IMR-90 (cell line): ENCODE measurements at regions not wholly inside any gene's neighbourhood (a gene's known extent, or its start where the extent isn't known, plus 50 kb on each side); places are given as distances from the start of the nearest gene placed in this dataset.

Experiments used
- BHLHE40 ChIP-seq: fragments of 150-350 bp; IDR thresholded peaks from 2 replicates; pipeline ENCODE4 v1.6.1; 2016; ENCODE audit warnings: mild to moderate bottlenecking, low read depth, low read length
- CEBPB ChIP-seq: IDR thresholded peaks from 2 replicates; pipeline ENCODE4 v1.6.1; 2012; ENCODE audit warnings: low read depth, low read length, improper control_type of control experiment
- CHD1 ChIP-seq: IDR thresholded peaks from 2 replicates; pipeline ENCODE4 v1.6.1; 2012; ENCODE audit warnings: low read depth, low read length, improper control_type of control experiment
- FOS ChIP-seq: fragments of 150-350 bp; IDR thresholded peaks from 2 replicates; pipeline ENCODE4 v1.6.1; 2016; ENCODE audit warnings: low read depth, low read length
- MAFK ChIP-seq: IDR thresholded peaks from 2 replicates; pipeline ENCODE4 v1.6.1; 2012; ENCODE audit warnings: low read depth, low read length, improper control_type of control experiment
- MAZ ChIP-seq: IDR thresholded peaks from 2 replicates; pipeline ENCODE4 v1.6.1; 2012; ENCODE audit warnings: low read depth, mild to moderate bottlenecking, low read length, improper control_type of control experiment, moderate library complexity, borderline replicate concordance
- MXI1 ChIP-seq: IDR thresholded peaks from 2 replicates; pipeline ENCODE4 v1.6.1; 2012; ENCODE audit warnings: low read depth, mild to moderate bottlenecking, low read length, moderate library complexity, borderline replicate concordance
- POLR2A ChIP-seq: IDR thresholded peaks from 2 replicates; pipeline ENCODE4 v1.6.1; 2012; ENCODE audit warnings: mild to moderate bottlenecking, low read depth, low read length
- RAD21 ChIP-seq: IDR thresholded peaks from 2 replicates; pipeline ENCODE4 v1.6.1; 2012; ENCODE audit warnings: low read length, improper control_type of control experiment
- RFX5 ChIP-seq: IDR thresholded peaks from 2 replicates; pipeline ENCODE4 v1.8.0; 2012; ENCODE audit warnings: low read depth, mild to moderate bottlenecking, low read length, moderate library complexity
- SMC3 ChIP-seq: fragments of 150-350 bp; IDR thresholded peaks from 2 replicates; pipeline ENCODE4 v1.6.1; 2016; ENCODE audit warnings: low read depth, mild to moderate bottlenecking, antibody characterized with exemption, low read length, moderate library complexity
- TF ChIP-seq, protein P1 (sequence below): conservative IDR thresholded peaks from 2 replicates; pipeline ENCODE4 v1.5.1; 2012; ENCODE audit warnings: mild to moderate bottlenecking, low read depth, low read length, improper control_type of control experiment
- TF ChIP-seq, protein P2 (sequence below): fragments of 150-350 bp; IDR thresholded peaks from 2 replicates; pipeline ENCODE4 v1.6.1; 2017; ENCODE audit warnings: mild to moderate bottlenecking, antibody characterized with exemption, low read length, low read depth

DNA sequence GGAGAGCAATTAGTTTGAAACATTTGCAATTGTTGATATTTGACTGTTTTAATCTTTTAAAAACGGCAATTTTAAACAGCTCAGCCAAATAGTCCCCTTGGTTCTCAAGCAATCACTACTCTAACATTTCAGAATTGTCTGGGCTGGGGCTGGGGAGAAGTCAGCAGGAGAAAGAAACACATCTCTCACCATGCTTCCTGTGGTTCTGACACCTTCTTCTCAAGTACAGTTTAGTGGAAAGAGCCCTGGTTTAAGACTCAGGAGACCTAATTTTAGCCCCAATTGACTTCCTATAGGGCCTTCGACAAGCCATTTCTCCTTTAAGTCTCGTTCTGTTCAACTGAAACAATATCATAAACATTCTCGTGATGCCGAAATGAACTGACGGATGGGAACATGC lies 168.4 kb upstream of the CDYL start:
- no peak for TF ChIP-seq POLR2A
- TF ChIP-seq, protein P1, sequence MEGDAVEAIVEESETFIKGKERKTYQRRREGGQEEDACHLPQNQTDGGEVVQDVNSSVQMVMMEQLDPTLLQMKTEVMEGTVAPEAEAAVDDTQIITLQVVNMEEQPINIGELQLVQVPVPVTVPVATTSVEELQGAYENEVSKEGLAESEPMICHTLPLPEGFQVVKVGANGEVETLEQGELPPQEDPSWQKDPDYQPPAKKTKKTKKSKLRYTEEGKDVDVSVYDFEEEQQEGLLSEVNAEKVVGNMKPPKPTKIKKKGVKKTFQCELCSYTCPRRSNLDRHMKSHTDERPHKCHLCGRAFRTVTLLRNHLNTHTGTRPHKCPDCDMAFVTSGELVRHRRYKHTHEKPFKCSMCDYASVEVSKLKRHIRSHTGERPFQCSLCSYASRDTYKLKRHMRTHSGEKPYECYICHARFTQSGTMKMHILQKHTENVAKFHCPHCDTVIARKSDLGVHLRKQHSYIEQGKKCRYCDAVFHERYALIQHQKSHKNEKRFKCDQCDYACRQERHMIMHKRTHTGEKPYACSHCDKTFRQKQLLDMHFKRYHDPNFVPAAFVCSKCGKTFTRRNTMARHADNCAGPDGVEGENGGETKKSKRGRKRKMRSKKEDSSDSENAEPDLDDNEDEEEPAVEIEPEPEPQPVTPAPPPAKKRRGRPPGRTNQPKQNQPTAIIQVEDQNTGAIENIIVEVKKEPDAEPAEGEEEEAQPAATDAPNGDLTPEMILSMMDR, result no peak
- TF ChIP-seq FOS, result no peak
- no peak for TF ChIP-seq SMC3
- no peak for TF ChIP-seq CHD1
- no peak for TF ChIP-seq RAD21
- TF ChIP-seq MAFK, result no peak
- TF ChIP-seq, protein P2, sequence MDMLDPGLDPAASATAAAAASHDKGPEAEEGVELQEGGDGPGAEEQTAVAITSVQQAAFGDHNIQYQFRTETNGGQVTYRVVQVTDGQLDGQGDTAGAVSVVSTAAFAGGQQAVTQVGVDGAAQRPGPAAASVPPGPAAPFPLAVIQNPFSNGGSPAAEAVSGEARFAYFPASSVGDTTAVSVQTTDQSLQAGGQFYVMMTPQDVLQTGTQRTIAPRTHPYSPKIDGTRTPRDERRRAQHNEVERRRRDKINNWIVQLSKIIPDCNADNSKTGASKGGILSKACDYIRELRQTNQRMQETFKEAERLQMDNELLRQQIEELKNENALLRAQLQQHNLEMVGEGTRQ, result no peak
- TF ChIP-seq CEBPB, result no peak
- no peak for TF ChIP-seq MXI1
- no peak for TF ChIP-seq BHLHE40
- no peak for TF ChIP-seq MAZ
- no peak for TF ChIP-seq RFX5
